Stimulated activated naive CD4-positive, alpha-beta T cell (primary cell): ENCODE measurements at regions not wholly inside any gene's neighbourhood (a gene's known extent, or its start where the extent isn't known, plus 50 kb on each side); places are given as distances from the start of the nearest gene placed in this dataset.

ENCODE experiments used
- DNase-seq, 6 experiments: peaks; one replicate each; lab custom pipeline; 2025; lab: John Stamatoyannopoulos, UW

- no peak for DNase-seq
Observed at GRCh38 chr9:107750741-107751566, 261.4 kb upstream of the KLF4 start.

- DNase-seq: no peak
Observed at GRCh38 chr9:107749787-107750444, 260.3 kb upstream of the KLF4 start.

DNA sequence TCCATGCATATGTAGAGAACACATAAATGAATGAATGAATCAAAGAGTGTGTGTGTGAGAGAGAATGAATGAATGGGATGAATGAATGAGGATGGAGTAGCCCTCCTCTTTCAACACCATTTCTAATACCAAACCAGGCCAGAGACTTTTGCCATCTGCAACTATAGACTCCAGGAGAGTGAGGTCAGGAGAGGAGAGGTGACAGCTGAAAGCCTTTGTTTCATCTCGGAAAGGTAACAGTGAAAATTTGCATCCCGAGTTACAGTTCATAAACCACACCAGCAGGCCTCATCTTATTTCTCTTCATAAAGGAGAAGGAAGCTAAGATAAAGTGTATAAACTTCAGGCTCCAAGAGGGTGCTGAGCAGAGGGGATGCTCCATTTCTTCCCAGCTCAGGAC is 255.3 kb upstream of the KLF4 start:
- DNase-seq: no peak

GRCh38 chr9:107742531-107743309 is 253.2 kb upstream of the KLF4 start:
- no peak for DNase-seq

DNA sequence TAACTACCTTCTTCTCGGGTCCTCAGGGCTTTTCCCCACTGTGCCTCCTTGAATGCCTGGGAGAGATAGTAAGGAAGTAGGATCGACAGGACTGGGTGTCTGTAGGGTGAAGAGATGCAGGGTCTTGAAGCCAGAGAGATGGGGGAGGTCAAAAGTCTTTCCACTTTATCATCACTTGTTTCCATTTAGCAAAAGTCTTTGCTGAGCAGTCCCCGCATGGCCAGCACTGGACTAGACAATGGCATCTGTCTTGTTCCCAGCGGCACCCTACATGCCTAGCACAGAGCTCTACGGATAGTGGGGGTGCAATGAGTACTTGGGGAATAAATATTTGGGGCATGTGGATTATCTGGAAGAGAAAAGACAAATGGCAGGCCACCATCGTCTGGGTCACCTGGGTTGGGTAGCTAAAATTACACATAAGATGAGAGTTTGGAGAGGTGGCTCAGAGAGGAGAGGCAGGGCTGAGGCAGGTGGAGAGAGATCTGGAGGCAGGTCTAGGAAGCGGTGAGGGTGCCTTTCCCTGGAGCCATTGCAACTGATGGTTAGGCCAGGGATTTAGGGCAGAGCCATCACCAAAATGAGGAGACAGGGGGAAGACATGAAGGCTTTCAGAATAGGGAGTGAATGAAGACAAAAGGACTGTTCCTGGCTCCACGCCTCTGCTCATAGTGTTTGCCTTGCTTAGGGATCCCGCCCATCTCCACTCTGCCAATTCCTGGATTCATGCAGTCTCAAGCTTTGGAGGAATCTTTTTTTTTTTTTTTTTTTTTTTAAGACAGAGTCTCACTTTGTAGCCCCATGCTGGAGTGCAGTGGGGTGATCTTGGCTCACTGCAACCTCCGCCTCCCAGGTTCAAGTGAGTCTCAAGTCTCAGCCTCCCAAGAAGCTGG is 250.8 kb upstream of the KLF4 start:
- DNase-seq: no peak

- no peak for DNase-seq
Observed at GRCh38 chr9:107739601-107740082, 250.1 kb upstream of the KLF4 start.

GRCh38 chr9:107738789-107739188 is 249.2 kb upstream of the KLF4 start:
- no peak for DNase-seq

DNA sequence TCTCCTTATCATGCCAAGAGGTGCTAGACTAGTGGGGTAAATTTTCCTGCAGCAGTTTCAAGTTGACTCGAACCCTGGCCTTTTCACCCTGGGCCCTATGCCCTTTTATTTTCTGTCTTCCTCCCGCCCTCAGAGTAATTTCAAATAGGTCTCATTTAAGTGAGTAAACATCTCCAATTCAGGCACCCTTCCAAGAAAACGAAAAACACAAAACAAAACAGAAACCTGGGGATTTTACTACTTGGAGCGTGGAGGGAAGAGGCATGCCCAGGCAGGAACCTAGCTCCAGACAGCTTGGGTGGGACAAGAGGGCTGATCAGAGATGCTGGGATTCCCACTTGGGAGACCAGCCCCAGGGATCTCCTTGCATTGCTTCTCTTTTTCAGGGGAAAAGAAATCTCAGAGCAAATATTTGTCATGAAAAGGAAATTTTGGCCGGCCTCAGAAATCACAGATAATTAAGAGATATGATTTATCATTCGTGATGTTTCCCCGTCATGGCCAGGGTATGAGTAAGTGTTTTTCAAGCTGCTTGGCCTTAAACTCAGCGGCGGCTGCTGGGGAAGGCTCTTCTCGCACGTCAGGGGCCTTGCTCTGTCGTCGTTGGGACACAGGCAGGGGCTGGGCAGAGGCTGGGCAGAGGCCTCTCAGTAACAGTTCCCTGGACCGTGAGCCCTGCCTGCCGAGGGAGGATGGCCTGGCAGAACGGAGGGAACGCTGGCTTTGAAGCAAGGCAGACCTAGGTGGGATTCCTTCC is 248.6 kb upstream of the KLF4 start:
- DNase-seq: no peak

GRCh38 chr9:107737610-107737986 is 248.0 kb upstream of the KLF4 start:
- no peak for DNase-seq

GRCh38 chr9:107735821-107736220 is 246.3 kb upstream of the KLF4 start:
- no peak for DNase-seq

- no peak for DNase-seq
Observed at GRCh38 chr9:107734256-107735013, 244.9 kb upstream of the KLF4 start.

DNA sequence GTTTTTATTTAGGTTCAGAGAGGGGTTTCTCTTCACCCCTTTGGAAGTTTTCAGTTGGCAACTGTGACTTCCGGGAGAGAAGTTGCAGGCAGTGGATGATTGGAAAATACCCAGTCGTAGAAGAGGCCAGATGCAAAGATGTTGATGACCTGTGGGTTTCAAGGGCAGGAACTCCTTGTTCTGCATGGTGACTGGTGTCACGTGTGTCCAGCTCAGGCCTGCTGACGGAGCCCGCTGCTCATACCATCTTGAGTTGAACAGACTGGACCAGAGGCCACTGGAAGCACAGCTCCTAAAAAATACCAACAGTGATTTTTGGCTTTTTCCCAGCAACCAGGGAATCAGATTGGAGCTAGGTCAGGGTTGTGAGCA is 243.9 kb upstream of the KLF4 start:
- DNase-seq: no peak

DNA sequence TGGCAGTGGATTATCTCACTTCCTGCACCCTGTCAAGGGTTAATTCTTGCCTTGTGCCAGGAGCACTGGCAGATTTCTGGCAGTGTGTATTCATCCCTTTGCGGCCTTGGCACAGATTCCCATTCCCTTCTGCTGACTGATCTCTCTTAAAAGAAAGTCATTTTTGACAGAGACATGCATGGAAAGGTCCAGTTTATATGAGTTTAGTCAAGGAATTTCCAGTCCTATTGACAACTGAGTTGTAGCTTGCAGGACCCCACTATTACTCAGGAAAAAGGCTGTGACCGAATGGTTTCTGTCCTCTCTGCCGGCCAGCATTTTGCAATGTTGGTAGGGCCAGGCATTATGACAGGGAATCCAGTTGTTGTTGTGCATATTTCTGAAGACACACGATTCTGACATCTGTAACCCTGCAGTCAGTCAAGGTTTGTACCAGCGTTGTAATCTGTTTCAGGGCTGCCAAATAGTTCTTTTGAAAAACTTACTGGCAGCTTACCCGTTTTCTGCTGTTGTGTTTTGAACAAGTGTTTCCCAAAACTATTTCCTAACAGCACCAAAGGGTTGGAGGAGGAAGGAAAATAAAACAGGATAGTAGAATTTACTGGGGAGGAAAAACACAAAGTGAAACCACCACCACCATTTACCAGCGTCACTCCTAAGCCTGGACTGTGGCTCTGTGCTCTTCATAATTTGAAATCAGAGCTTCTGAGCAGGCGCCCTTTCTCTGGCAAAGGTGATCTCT is 243.4 kb upstream of the KLF4 start:
- no peak for DNase-seq

DNA sequence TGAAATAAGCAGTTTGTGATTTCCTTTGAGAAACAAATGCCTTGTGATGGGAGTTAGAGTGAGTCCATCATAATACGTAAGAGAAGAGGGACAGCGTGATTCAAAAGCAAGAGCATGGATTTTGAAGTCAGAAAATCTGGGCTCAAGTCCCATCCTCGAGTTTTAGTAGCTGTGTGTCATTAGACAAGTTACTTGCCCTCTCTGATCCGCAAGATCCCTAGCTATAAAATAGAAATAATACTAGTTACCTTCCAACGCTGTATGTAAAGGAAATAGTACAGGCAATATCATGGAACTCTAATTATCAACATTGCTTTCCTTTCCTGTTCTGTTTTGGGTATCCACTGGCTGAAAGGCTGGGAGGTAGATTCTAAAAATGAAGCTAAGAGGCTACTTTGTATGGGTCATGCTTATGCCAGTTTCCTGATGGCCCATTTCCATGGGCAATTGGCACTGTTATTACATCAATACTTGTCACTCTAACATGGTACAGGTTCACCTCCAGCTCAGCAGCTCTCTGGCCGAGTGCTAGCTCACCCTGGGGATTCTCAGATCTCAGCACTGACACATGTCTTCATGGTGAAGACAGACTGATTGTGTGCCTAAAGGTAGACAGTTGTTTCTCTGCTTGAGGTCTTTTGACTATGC is 241.7 kb upstream of the KLF4 start:
- DNase-seq: no peak

DNA sequence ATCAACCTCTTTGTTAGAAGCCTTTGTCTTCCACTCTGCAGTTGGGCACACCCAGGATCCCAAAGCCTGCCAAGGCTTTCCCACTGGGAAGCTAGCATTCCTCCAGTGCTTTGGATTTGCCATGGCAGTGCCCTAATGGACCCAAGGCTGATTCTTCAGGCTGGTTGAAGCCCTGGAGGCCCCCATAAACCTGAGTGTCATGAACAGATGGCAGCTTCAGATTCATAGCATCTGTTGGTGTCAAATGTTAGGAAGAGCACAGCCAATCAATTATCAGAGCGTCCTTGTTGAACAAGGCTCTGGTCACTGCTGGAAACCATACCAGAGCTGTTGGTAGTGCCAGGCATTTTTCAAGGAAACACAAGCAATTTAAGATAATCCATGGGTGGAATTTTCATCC is 241.1 kb upstream of the KLF4 start:
- DNase-seq: no peak

- no peak for DNase-seq
Observed at GRCh38 chr9:107727086-107727780, 237.7 kb upstream of the KLF4 start.

DNA sequence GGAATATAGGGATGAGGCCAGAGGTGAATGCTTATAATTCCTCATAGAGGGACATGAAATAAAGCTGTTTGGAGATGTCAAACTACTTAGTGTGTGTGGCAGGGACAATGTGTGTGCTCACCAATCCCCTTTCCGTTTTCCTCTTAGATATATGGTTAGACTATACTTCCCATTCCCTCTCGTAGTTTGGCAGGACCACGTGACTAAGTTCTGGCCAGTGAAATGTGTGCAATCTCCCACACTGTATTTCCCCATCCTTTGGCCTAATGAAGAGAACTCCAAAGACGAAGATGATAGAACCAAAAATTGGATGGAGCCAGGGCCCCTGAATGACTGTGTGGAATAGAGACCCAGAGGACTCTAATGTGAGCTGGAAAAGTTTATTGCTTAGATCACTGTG is 233.4 kb upstream of the KLF4 start:
- no peak for DNase-seq

GRCh38 chr9:107721705-107722245 is 232.2 kb upstream of the KLF4 start:
- DNase-seq: no peak
